Esophagus (tissue), 2 donors: ENCODE measurements at regions not wholly inside any gene's neighbourhood (a gene's known extent, or its start where the extent isn't known, plus 50 kb on each side); places are given as distances from the start of the nearest gene placed in this dataset.

Experiments used
- H3K27ac ChIP-seq, 2 donors: one replicate each; pipeline ENCODE4 v1.5.1; 2013; ENCODE audit warnings: low read depth in 2 of 2, mild to moderate bottlenecking in 2 of 2, inconsistent platforms in 1 of 2, low read length in 1 of 2, moderate library complexity in 1 of 2
- H3K27me3 ChIP-seq, 2 donors: one replicate each; pipeline ENCODE4 v1.6.1; 2013; ENCODE audit warnings: low read length in 2 of 2, control low read depth in 1 of 2, mild to moderate bottlenecking in 1 of 2; ENCODE audit not compliant: insufficient read depth in 2 of 2, control insufficient read depth in 1 of 2
- H3K36me3 ChIP-seq, 2 donors: one replicate each; pipeline ENCODE4 v1.6.1; 2013; ENCODE audit warnings: low read length in 1 of 2; ENCODE audit not compliant: control insufficient read depth in 2 of 2, insufficient read depth in 2 of 2
- H3K4me1 ChIP-seq, 2 donors: one replicate each; pipeline ENCODE4 v1.6.1; 2013; ENCODE audit warnings: low read length in 1 of 2; ENCODE audit not compliant: control insufficient read depth in 2 of 2, insufficient read depth in 2 of 2
- H3K4me3 ChIP-seq, 2 donors: one replicate each; pipeline ENCODE4 v1.5.1; 2013; ENCODE audit warnings: low read length in 2 of 2, mild to moderate bottlenecking in 2 of 2, low read depth in 1 of 2, moderate library complexity in 1 of 2
- H3K9me3 ChIP-seq, 2 donors: one replicate each; pipeline ENCODE4 v1.6.1; 2013; ENCODE audit warnings: mild to moderate bottlenecking in 2 of 2, low read depth in 1 of 2, low read length in 1 of 2, moderate library complexity in 1 of 2; ENCODE audit not compliant: control insufficient read depth in 2 of 2, insufficient read depth in 1 of 2
- WGBS, 2 donors: extraction: QIAGEN DNeasy Blood & Tissue Kit; methylation state at CpG; one replicate each; pipeline ENCODE4 v1.1.7; 2013; 5-methylcytosine and 5-hydroxymethylcytosine counted together
- donor health status: healthy with polysubstance abuse.
- donor health status: Bipolar disorder and iron deficiency.

GRCh38 chr14:61226015-61226654 is 55.0 kb downstream of the TMEM30B start:
- WGBS, 2 donors: 71 to 72% methylated on average over 5 of the region's 5 CpGs
- Histone ChIP-seq H3K9me3 (no peaks in the 10 kb centered on the region), H3K36me3 (no peaks in the 10 kb centered on the region), H3K4me3 (no peak overlapping the region), H3K4me1 (no peaks in the 10 kb centered on the region), H3K27ac (no peak overlapping the region), H3K27me3 (no peaks in the 10 kb centered on the region)

GRCh38 chr14:61225344-61225743 is 55.8 kb downstream of the TMEM30B start:
- WGBS, 2 donors: 92 to 93% methylated on average over 6 of the region's 6 CpGs
- Histone ChIP-seq H3K27me3 (no peaks in the 10 kb centered on the region), H3K4me1 (no peaks in the 10 kb centered on the region), H3K9me3 (no peaks in the 10 kb centered on the region), H3K27ac (no peak overlapping the region), H3K4me3 (no peak overlapping the region), H3K36me3 (no peaks in the 10 kb centered on the region)

GRCh38 chr14:61223552-61223951 is 57.6 kb downstream of the TMEM30B start:
- H3K27ac ChIP-seq: no peak overlapping the region
- H3K36me3 ChIP-seq: no peaks in the 10 kb centered on the region
- H3K4me3 ChIP-seq: no peak overlapping the region
- H3K9me3 ChIP-seq: no peaks in the 10 kb centered on the region
- H3K27me3 ChIP-seq: no peaks in the 10 kb centered on the region
- no peaks in the 10 kb centered on the region for H3K4me1 ChIP-seq

GRCh38 chr14:61222388-61222787 is 58.8 kb downstream of the TMEM30B start:
- Histone ChIP-seq H3K4me1 (no peaks in the 10 kb centered on the region), H3K27ac (no peak overlapping the region), H3K4me3 (no peak overlapping the region), H3K27me3 (no peaks in the 10 kb centered on the region), H3K9me3 (no peaks in the 10 kb centered on the region), H3K36me3 (no peaks in the 10 kb centered on the region)
- WGBS, 2 donors: 54% methylated on average over 3 of the region's 3 CpGs

- H3K27me3 ChIP-seq: no peaks in the 10 kb centered on the region
- 20 to 24% methylated on average over 3 of the region's 3 CpGs for WGBS, 2 donors
Observed at GRCh38 chr14:61221906-61222305, 59.2 kb downstream of the TMEM30B start.

GRCh38 chr14:61219673-61220072 is 61.5 kb downstream of the TMEM30B start:
- no peak overlapping the region for H3K27ac ChIP-seq
- no peaks in the 10 kb centered on the region for H3K27me3 ChIP-seq
- H3K9me3 ChIP-seq: no peaks in the 10 kb centered on the region
- H3K36me3 ChIP-seq: no peaks in the 10 kb centered on the region
- H3K4me1 ChIP-seq: no peaks in the 10 kb centered on the region
- 84 to 87% methylated on average over 3 of the region's 3 CpGs for WGBS, 2 donors
- no peak overlapping the region for H3K4me3 ChIP-seq

More at GRCh38 chr14:61221906-61222305, 59.2 kb downstream of the TMEM30B start:
- no peak overlapping the region for H3K27ac ChIP-seq
- no peaks in the 10 kb centered on the region for H3K4me1 ChIP-seq
- no peaks in the 10 kb centered on the region for H3K36me3 ChIP-seq
- H3K4me3 ChIP-seq: no peak overlapping the region
- no peaks in the 10 kb centered on the region for H3K9me3 ChIP-seq

- Histone ChIP-seq H3K4me3 (no peak overlapping the region), H3K27me3 (no peaks in the 10 kb centered on the region), H3K9me3 (no peaks in the 10 kb centered on the region), H3K27ac (no peak overlapping the region), H3K36me3 (no peaks in the 10 kb centered on the region), H3K4me1 (no peaks in the 10 kb centered on the region)
- WGBS, 2 donors: 49 to 58% methylated on average over 1 of the region's 1 CpG
Observed at GRCh38 chr14:61219256-61219655, 61.9 kb downstream of the TMEM30B start.

GRCh38 chr14:61218767-61219166 is 62.4 kb downstream of the TMEM30B start:
- H3K27me3 ChIP-seq: no peaks in the 10 kb centered on the region
- H3K4me3 ChIP-seq: no peak overlapping the region
- H3K4me1 ChIP-seq: no peaks in the 10 kb centered on the region
- no peaks in the 10 kb centered on the region for H3K9me3 ChIP-seq
- H3K27ac ChIP-seq: no peak overlapping the region
- WGBS, 2 donors: 53 to 59% methylated on average over 6 of the region's 6 CpGs
- no peaks in the 10 kb centered on the region for H3K36me3 ChIP-seq

- 79 to 80% methylated on average over 5 of the region's 5 CpGs for WGBS, 2 donors
- no peaks in the 10 kb centered on the region for H3K9me3 ChIP-seq
- H3K4me1 ChIP-seq: no peaks in the 10 kb centered on the region
- H3K27me3 ChIP-seq: no peaks in the 10 kb centered on the region
- no peak overlapping the region for H3K27ac ChIP-seq
- no peaks in the 10 kb centered on the region for H3K36me3 ChIP-seq
- H3K4me3 ChIP-seq: no peak overlapping the region
Observed at GRCh38 chr14:61218157-61218556, 63.0 kb downstream of the TMEM30B start.

GRCh38 chr14:61217516-61217915 is 63.6 kb downstream of the TMEM30B start:
- Histone ChIP-seq H3K27me3 (no peaks in the 10 kb centered on the region), H3K9me3 (no peaks in the 10 kb centered on the region), H3K27ac (no peak overlapping the region), H3K36me3 (no peaks in the 10 kb centered on the region), H3K4me1 (no peaks in the 10 kb centered on the region), H3K4me3 (no peak overlapping the region)
- WGBS, 2 donors: 71 to 78% methylated on average over 2 of the region's 2 CpGs
